ENCODE measurements at regions not wholly inside any gene's neighbourhood (a gene's known extent, or its start where the extent isn't known, plus 50 kb on each side); places are given as distances from the start of the nearest gene placed in this dataset.

GRCh38 chr5:10875201-10875768, 114.3 kb upstream of the DAP start:
- TF ChIP-seq, protein P1, sequence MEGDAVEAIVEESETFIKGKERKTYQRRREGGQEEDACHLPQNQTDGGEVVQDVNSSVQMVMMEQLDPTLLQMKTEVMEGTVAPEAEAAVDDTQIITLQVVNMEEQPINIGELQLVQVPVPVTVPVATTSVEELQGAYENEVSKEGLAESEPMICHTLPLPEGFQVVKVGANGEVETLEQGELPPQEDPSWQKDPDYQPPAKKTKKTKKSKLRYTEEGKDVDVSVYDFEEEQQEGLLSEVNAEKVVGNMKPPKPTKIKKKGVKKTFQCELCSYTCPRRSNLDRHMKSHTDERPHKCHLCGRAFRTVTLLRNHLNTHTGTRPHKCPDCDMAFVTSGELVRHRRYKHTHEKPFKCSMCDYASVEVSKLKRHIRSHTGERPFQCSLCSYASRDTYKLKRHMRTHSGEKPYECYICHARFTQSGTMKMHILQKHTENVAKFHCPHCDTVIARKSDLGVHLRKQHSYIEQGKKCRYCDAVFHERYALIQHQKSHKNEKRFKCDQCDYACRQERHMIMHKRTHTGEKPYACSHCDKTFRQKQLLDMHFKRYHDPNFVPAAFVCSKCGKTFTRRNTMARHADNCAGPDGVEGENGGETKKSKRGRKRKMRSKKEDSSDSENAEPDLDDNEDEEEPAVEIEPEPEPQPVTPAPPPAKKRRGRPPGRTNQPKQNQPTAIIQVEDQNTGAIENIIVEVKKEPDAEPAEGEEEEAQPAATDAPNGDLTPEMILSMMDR (IDR thresholded peaks at IDR 0.05) = no peak
- TF ChIP-seq POLR2A (IDR thresholded peaks at IDR 0.05) = no peak
- TF ChIP-seq POLR2AphosphoS5 (IDR thresholded peaks at IDR 0.05) = no peak
